GM19023 (cell line): ENCODE measurements at regions not wholly inside any gene's neighbourhood (a gene's known extent, or its start where the extent isn't known, plus 50 kb on each side); places are given as distances from the start of the nearest gene placed in this dataset.

Experiments
- ATAC-seq: cut with Tn5 transposase; IDR thresholded peaks from one replicate; pipeline ENCODE4 v1.9.1; 2021; ENCODE audit warnings: mild to moderate bottlenecking, moderate library complexity; ENCODE audit not compliant: unreplicated experiment

DNA sequence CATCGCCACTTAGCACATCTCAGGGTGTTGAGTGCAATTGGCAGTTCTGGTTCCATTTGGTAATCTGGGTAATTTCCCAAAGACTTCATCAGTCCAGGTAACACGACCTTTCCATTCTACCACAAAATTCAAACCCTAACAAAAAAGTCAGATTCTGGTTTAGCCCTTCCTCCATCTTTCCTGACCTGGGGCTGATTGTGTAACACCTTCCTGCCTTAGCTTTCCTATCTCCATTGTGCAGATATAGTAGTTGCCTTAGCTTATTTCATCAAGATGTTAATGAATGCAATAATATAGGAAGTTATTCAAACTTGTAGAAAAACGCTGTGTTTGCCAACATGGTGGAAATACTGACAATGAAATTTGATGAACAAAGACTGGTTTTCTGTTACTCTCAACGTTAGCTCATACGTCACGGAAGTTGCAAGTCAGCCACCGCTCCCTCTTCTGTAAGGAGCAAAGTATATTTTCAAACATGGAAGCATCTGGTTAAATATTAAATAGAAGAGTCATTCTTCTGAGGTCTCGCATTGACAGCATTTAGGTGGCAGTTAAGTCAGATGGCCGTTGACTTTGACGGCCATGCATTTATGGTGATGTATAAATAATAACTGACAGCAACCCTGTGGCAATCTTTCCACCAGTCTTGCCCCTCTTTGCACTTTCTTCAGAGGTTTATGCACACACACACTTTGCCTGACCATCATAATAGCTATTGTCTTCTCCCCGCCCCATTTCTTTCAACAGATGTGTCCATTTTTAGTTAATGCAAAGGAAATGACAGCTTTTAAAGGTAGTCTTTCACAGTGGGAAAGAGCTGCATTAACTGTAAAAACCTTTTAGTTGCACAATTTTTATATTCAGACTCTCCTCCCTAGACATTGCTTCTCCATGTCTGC lies 205.1 kb upstream of the BMPER start:
- no peak for ATAC-seq

DNA sequence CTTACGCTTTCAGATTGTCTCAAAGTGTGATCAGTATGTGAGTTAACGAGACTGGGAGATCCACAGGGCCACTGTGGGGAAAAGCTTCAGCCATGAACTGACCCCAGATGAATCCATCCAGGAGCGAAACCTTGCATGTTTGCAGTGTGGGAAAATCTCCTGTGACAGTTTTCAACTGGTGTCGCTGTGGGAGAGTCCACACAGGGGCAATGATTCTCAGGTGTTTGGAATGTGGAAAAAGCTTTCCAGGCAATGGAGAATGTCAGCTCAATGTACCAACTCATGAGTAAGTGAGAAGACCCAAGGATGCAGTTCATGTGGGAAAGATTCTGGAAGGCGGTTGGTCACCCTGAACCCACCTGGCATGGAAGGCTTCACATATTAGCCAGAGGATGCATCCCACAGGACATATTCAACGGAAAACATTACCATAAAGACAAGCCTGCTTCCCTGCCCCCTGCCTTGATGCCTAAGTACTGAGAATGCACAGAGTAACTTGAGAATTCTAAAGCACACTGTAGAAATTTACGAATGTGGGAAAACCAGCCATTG lies 204.1 kb upstream of the BMPER start:
- no peak for ATAC-seq

DNA sequence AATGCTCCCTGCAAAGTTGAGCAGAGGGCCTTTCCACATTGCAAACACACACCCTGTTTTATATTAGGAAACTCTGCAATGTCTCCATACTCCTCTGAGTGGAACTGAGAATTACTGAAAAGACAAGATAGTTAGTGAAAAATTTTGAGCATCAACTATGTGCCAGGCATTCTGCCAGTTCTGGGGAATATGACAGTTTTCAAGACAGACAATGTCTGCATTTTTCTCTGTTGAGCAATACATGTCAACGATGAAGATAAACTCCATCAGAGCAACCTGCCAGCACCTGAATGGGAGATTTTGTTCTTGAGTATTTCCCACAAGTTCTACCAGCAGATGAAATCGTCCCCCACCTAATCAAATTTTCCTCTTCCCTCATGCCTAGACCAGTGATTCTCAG lies 203.4 kb upstream of the BMPER start:
- ATAC-seq = no peak

DNA sequence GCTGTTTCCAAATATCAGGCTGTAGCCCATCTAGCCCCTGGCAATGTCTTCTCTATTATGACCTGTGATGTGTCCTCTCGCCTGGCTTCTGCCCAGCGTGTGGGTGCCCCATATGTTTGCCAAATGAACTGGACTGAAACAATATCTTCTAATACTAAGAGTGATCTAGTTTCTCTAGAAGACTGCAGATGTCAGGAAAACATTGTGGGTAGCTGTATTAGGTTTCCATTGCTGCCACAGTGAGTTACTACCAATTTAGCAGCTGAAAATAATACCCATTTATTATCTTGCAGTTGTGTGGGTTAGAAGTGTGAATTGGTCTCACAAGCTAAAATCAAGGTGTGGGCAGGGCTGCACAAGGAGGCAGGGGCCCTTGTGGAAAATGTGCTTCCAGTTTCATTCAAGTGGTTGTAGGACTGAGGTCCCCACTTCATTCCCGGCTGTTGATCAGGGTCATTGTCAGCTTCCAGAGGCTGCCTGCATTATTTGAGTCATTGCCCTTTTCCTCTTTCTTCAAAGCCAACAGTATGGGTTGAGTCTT lies 202.8 kb upstream of the BMPER start:
- no peak for ATAC-seq

DNA sequence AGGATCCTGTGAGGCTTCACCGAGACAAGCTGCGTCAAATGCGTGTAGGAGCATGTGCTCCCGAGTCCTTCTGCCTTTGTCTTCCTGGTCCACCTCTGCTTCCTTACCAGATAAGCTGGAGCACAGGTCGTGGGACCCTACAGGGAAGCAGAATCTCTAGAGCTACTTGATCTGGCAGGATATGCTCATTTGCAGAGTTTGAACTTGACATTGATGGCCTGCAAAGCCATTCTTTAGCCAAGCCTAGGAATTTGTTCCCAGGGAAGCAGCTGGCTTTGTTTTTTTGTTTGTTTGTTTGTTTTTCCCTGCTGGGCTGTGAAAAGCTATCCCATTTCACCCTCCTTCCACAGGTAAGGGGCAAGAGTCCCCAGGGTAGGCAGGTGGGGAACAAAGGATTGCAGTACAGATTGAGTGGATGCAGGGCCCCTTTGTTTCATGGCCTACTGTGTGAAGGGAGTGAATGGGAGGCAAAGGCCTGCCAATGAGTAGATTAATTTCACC lies 200.0 kb upstream of the BMPER start:
- no peak for ATAC-seq

DNA sequence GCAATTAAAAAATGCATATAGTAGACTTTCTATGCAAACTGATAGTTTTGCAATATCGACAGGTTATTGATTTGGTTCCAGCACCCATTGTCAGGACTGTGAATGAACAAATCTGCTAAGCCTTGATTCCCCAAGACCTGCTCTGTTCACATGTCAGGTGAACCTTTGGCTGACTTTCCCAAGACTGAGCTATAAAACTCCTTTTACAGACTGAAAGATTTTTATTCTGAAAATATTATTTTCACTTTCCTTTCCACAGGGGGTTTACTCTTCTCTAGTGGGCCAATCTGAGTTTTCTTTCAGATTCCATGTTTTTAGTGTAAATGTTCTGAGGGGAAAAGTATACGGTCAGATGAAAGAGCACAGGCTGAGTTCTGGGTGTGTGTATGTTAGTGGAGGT lies 199.2 kb upstream of the BMPER start:
- no peak for ATAC-seq

DNA sequence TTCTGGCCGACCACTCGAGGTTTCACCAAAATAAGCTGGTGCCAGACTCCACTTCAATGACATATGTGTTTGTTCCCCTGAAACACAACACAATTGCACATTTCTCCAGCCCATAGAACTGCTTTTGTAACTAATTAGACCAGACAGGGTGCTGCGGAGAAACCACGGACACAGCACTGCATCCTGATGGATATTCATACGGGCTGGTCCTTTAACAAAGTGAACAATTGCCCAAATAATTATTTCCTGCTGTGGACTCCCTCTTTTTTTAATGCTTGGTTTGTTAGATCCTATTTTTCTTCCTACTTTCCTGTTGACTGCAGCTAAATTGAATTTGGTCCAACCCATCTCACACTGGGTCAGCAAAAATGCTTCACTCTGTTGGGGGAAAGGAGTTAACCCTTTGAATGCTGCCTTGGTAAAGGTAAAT lies 198.6 kb upstream of the BMPER start:
- no peak for ATAC-seq

DNA sequence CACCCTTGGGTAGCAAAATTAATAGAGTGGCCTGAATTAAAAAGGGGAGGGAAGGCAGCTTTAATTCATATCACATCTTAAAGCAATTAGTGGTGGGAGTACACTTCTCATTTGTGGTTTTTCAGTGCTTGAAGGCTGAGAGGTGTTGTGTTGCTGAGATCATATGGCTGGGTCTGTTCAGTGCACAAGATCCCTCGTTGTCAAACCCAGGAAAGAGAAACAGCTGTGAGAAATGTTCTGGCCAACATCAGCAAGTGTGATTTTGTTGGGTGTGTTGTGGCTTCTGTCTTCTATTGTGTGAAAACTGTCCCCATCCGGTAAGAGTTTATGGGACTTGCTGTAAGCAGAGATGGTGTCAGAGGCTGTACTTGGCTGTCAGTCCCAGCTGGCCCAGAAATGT lies 197.9 kb upstream of the BMPER start:
- no peak for ATAC-seq

DNA sequence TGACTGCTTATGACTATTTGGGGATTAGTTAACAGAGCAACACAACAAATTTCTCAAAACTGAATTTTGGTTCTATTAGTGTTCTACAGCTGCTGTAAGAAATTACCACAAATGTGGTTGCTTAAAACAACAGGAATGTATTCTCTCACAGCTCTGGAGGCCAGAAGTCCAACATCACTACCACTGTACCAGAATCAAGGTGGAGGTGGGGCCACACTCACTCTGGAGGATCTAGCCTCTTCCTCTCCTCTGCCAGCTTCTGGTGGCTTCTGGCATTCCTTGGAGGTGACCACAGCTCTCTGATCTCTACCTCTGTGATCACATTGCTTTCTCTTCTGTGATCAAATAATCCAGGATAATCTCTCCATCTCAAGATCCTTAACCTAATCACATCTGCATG lies 194.7 kb upstream of the BMPER start:
- ATAC-seq = no peak

DNA sequence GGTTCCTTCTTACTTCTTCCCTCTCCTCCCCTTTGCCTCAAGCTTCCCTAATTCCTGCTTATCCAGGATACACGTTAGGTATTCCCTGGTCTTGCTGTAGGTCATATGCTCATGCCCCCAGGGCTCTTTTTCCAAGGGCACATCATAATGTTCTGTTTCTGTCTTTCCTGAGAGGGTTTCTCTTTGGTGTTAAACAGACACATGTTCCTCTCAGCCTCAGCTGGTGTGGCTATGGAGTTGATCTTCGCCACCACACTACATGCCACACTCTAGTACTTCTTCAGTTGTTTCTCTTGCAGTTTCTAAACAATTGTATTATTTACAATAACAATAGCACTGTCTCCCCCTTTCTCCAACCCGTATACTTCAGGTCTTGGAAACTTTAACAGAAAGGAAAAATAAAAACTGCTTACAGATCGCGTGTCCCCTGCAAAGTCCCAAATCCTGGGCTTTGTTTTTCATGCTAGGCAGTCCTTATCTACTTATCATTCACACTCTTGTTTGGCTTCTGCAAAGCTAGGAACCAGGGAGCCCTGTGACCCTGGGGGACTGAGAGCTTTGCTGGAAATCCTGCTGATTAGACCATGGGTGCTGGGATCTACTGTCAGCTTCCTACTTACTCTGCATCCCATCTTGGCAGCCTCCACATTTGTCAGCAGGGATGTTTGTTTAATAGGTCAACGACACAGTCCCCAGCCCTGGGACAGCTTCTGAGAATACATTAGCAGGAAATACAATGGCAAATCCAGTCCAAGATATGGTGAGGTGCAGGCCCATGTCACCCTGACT lies 193.9 kb upstream of the BMPER start:
- ATAC-seq = no peak

DNA sequence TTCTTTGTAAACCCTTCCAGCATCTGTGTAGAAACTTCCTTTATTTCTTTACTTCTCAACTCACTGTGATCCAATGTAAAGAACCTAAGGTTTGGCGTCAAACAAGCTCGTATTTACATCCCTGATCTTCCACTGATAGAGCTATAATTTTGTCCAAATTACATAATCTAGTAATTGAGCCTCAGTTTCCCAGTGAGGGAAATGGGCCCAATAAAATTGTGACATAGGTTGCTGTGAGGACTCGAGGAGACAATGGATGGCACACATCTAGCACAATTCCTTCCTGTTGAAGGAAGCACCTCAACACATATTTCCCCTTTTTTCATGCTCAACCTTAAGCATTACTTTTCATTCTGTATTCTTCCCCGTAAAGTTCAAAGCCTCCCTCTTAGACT lies 193.3 kb upstream of the BMPER start:
- ATAC-seq = no peak

DNA sequence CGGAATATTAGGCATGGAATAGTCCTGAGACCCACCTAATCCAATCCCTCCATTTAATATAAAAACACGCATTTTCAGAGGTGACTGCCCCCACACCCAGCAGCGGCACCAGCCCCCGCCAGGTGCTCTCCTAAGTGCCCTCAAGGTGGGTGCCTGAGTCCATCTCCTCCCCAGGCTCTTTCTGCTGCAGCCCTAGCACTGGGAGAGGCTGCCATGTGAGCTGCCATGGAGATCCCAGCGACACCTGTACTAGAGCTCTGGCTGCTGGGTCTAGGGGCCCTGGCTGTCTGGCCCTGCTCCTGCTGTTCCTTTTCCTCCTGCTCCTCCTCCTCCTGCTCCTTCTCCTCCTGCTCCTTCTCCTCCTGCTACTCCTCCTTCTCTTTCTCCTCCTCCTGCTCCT lies 191.1 kb upstream of the BMPER start:
- ATAC-seq = no peak

DNA sequence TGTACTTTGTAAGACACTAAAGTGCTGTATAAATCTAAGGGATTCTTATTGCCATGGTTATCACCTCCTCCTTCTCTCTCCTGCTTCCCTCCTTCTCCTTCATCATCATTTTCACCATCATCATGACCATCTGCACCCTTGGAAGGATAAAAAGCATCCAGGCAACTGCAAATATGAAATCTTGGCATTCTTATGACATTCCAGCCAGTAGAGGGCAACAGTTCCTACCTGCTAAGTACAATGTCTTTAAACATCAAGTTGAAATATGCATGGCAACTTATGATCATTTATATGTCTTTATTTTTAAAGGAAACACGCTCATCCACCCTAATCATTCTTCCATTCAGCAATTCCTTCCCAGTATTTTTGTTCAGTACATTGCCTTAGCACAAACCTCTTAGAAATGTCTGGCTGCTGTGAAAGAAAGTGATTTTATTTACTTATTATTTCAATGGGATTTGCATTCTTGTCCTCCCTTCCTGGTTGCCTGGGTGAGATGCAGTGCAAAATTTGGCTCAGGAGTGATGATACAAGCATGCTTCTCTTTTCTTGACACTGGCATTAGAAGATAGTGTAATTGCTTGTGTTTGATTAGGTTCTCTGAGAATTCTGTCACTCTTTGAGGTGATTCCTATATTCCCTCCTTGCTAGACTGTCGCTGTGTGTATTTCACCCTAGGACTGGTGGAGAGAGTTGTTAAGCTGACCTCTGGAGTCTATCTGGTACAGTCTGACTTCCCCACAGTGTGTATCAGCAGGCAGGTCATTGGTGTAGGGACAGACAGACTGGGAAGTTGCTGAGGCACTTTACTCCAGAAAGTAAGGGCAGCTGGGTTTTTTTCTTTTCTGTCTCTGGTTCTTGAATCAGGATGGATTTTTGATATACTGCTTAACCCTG lies 188.5 kb upstream of the BMPER start:
- ATAC-seq = no peak

DNA sequence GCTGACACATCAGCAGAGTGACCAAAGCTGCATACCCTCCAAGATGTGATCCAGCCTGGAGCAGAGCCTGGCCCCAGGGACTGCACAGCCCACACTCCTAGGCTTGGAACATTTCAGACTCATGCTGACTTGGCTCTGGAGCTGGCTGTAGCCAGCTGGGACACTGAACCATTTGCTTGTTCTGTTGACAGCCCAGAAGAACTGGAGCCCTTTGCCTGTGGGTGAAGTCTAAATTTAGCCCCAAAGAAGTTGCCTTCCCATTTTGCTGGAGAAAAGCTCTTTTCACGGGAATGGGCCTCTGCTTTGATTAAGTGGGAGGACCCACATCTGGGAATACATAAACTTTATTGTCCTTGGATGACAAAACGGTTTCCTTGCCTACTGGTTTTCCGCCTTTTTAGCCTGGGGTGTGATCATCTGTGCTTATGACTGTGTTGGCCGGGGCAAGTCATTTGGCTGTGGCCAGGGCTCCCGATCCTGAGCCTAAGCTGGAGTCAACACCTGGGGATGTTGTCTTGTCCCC lies 186.2 kb upstream of the BMPER start:
- ATAC-seq = no peak

DNA sequence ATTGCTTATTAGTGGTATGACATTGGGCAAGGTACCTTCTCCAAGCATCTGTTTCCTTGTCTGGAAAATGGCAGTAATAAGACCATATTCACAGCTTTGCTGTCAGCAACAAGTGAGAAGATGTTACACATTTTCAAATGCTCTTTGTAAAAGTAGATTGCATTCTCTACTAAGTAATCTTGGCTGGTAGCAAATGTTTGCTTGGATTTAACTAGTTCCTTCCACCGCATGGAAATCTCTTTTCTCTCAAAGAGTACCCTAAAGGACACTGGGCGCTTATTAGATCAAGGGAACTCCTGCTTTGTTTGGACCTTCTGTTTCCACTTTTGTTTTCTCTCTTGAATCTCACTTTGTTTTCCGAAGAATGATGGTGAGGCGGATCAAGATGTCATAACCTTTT lies 185.2 kb upstream of the BMPER start:
- no peak for ATAC-seq

DNA sequence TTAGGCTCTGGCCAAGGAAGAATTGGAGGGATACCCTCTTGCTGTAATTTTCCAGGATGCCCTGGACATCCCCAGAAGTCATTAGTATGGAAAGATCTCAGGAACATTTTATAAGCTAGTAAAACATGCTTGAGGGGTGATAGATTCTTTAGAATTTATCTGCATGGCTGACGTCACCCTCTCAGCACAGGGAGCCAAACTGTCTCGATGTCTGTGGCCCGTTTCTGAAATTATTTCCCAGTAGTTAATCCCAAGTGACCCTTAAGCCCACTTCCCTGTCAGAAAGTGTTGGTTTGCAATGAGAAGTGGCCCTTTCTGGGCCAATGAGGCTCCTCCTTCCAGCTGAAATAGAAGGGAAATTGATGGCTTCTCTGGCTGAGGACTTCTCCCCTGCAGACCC lies 184.5 kb upstream of the BMPER start:
- ATAC-seq = no peak

DNA sequence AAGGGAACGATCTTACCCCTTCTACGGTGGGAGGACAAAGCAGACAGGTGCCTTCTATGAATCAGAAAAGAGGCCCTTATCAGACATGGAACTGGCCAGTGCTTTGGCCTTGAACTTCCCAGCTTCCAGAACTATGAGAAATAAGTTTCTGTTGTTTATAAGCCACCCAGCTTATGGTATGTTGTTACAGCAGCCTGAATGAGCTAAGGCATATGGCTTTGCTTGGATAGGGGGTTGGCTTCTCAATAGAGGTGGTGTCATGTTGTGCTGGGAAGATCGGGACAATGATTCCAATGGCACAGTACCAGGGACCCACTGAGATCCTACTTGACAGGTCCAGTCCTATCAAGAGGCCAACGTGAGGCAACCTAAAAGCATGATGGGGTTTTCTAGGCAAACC lies 183.4 kb upstream of the BMPER start:
- ATAC-seq = no peak

DNA sequence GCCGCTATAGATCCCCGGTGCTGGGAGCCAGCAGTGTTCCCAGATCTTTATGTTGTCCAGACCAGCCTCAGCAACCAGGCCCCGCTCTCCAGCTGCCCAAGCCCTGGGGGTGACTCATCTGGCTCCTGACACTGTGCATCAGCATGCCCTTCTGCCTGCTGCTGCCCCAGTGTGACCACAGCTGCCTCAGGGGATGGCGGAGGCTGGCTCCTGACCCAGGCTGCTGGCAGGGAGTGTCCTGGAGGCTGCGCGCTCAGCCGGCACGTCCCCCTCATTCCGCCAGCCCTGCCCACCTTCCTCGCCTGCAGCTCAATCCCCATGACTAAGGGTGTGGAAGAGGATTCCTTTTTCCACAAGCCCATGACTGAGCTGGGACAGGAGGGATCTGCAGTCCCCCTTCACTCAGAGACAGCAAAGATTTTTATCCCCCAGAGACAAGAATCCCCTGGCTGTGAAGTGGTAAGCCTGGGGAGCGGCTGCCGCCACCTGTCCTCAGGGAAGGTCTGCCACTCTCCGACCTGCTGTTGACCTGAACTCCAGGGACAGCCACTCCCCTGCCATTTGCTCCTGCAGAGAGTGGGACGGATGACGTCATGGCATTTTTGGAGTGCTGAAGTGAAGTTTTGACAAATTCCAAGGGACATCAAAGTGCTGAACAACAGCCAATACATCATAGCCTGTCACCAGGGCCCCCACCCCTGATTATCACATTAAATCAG lies 182.8 kb upstream of the BMPER start:
- no peak for ATAC-seq

DNA sequence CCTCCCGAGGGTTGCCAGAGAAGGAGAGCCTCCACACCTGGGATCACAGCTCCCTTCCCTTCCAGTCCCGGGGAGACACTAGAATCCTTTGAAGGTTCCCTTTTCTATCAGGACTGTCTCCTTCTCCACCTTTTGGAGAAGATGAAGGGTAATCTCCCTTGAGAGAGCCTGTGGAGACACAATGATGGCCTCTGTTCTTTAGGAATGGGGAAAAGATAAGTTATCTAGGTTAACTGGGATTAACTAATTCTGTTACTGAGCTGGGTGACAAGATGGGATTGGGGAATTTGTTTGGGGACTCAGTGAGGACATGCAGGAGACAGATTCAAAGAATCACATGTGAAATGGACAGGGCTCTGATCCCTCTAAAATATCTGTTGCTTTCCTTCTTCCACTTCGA lies 181.1 kb upstream of the BMPER start:
- no peak for ATAC-seq
